ENCODE measurements at regions not wholly inside any gene's neighbourhood (a gene's known extent, or its start where the extent isn't known, plus 50 kb on each side); places are given as distances from the start of the nearest gene placed in this dataset.
"Not testable (repeated sequence)": the region's sequence is repeated elsewhere in the genome, so short reads cannot be mapped to it uniquely, and the experiment has no call there.

GRCh38 chr7:94706996-94707740 lies 51.2 kb upstream of the SGCE start:
- H3K27ac ChIP-seq (ENCODE audit: low read length), result no peak overlapping the region
- no peaks in the 10 kb centered on the region for H3K36me3 ChIP-seq (replicated peaks; ENCODE audit: insufficient read depth, low read length)
- H3K9ac ChIP-seq (ENCODE audit: low read length), result no peak overlapping the region
- no peak overlapping the region for H3K4me3 ChIP-seq (ENCODE audit: low read length)
- DNase-seq, result no peak
- H3K4me2 ChIP-seq (ENCODE audit: low read depth, low read length), result no peak overlapping the region
- no peaks in the 10 kb centered on the region for H3K79me2 ChIP-seq (ENCODE audit: low read length)
- no peaks in the 10 kb centered on the region for H3K9me2 ChIP-seq (replicated peaks; ENCODE audit: insufficient read depth, low read length)
- H2AFZ ChIP-seq (ENCODE audit: low read length), result no peak overlapping the region
- no peaks in the 10 kb centered on the region for H3K27me3 ChIP-seq (replicated peaks; ENCODE audit: insufficient read depth, low read length)
- TF ChIP-seq EZH2phosphoT487 (IDR thresholded peaks at IDR 0.05; ENCODE audit: low read length) (no peak), CTCF (IDR thresholded peaks at IDR 0.05; ENCODE audit: low read length) (no peak), EZH2 (optimal IDR thresholded peaks at IDR 0.05; ENCODE audit: low read depth, low read length) (no peak)
- no peaks in the 10 kb centered on the region for H3K9me3 ChIP-seq (replicated peaks; ENCODE audit: insufficient read depth, low read length)
- H3K4me1 ChIP-seq (ENCODE audit: low read length), result no peaks in the 10 kb centered on the region
- H3F3A ChIP-seq (ENCODE audit: insufficient read depth, low read length), result no peaks in the 10 kb centered on the region
- no peaks in the 10 kb centered on the region for H4K20me1 ChIP-seq (ENCODE audit: insufficient read depth, low read length)

- no peak overlapping the region for H3K9ac ChIP-seq (ENCODE audit: low read length)
- no peaks in the 10 kb centered on the region for H3K9me2 ChIP-seq (replicated peaks; ENCODE audit: insufficient read depth, low read length)
- no peaks in the 10 kb centered on the region for H4K20me1 ChIP-seq (ENCODE audit: insufficient read depth, low read length)
- TF ChIP-seq EZH2 (optimal IDR thresholded peaks at IDR 0.05; ENCODE audit: low read depth, low read length) (no peak), CTCF (IDR thresholded peaks at IDR 0.05; ENCODE audit: low read length) (no peak), EZH2phosphoT487 (IDR thresholded peaks at IDR 0.05; ENCODE audit: low read length) (no peak)
- H3K4me2 ChIP-seq (ENCODE audit: low read depth, low read length), result no peak overlapping the region
- no peak for DNase-seq
- no peaks in the 10 kb centered on the region for H3K4me1 ChIP-seq (ENCODE audit: low read length)
- no peaks in the 10 kb centered on the region for H3K36me3 ChIP-seq (replicated peaks; ENCODE audit: insufficient read depth, low read length)
- H3K79me2 ChIP-seq (ENCODE audit: low read length), result no peaks in the 10 kb centered on the region
- H3K27ac ChIP-seq (ENCODE audit: low read length), result no peak overlapping the region
- no peaks in the 10 kb centered on the region for H3K27me3 ChIP-seq (replicated peaks; ENCODE audit: insufficient read depth, low read length)
- no peaks in the 10 kb centered on the region for H3K9me3 ChIP-seq (replicated peaks; ENCODE audit: insufficient read depth, low read length)
- H3F3A ChIP-seq (ENCODE audit: insufficient read depth, low read length), result no peaks in the 10 kb centered on the region
- H3K4me3 ChIP-seq (ENCODE audit: low read length), result no peak overlapping the region
- no peak overlapping the region for H2AFZ ChIP-seq (ENCODE audit: low read length)
Observed at GRCh38 chr7:94710256-94710655, 54.3 kb upstream of the SGCE start.

GRCh38 chr7:94722360-94722759 lies 66.4 kb upstream of the SGCE start:
- not testable (repeated sequence) for H3K9ac ChIP-seq (ENCODE audit: low read length); H3K27ac ChIP-seq (ENCODE audit: low read length); H3F3A ChIP-seq (ENCODE audit: insufficient read depth, low read length); H3K4me3 ChIP-seq (ENCODE audit: low read length); H3K9me2 ChIP-seq (replicated peaks; ENCODE audit: insufficient read depth, low read length); H3K9me3 ChIP-seq (replicated peaks; ENCODE audit: insufficient read depth, low read length); H3K27me3 ChIP-seq (replicated peaks; ENCODE audit: insufficient read depth, low read length); H4K20me1 ChIP-seq (ENCODE audit: insufficient read depth, low read length); H3K4me1 ChIP-seq (ENCODE audit: low read length); H3K79me2 ChIP-seq (ENCODE audit: low read length); DNase-seq; H3K36me3 ChIP-seq (replicated peaks; ENCODE audit: insufficient read depth, low read length); H2AFZ ChIP-seq (ENCODE audit: low read length); H3K4me2 ChIP-seq (ENCODE audit: low read depth, low read length)

- H3F3A ChIP-seq (ENCODE audit: insufficient read depth, low read length), result not testable (repeated sequence)
Observed at GRCh38 chr7:94728893-94729292, 73.0 kb upstream of the SGCE start.

More at GRCh38 chr7:94728893-94729292, 73.0 kb upstream of the SGCE start:
- not testable (repeated sequence) for H3K79me2 ChIP-seq (ENCODE audit: low read length); H3K4me2 ChIP-seq (ENCODE audit: low read depth, low read length); DNase-seq; H2AFZ ChIP-seq (ENCODE audit: low read length); H3K36me3 ChIP-seq (replicated peaks; ENCODE audit: insufficient read depth, low read length); H3K27ac ChIP-seq (ENCODE audit: low read length); H3K9ac ChIP-seq (ENCODE audit: low read length); H3K9me2 ChIP-seq (replicated peaks; ENCODE audit: insufficient read depth, low read length); H4K20me1 ChIP-seq (ENCODE audit: insufficient read depth, low read length); H3K27me3 ChIP-seq (replicated peaks; ENCODE audit: insufficient read depth, low read length); H3K4me1 ChIP-seq (ENCODE audit: low read length); H3K9me3 ChIP-seq (replicated peaks; ENCODE audit: insufficient read depth, low read length); H3K4me3 ChIP-seq (ENCODE audit: low read length)

Data from MM.1S (cell line).